Omental fat pad (tissue), 3 donors: ENCODE measurements at regions not wholly inside any gene's neighbourhood (a gene's known extent, or its start where the extent isn't known, plus 50 kb on each side); places are given as distances from the start of the nearest gene placed in this dataset.
A peak's percentile ranks its signal among the peaks of the same experiment; 100 is the strongest.
"Not testable (repeated sequence)": the region's sequence is repeated elsewhere in the genome, so short reads cannot be mapped to it uniquely, and the experiment has no call there.

Experiments used
- ATAC-seq: fragments of 150-250 bp; one replicate; pipeline ENCODE4 v1.9.1; 2016; ENCODE audit warnings: mild to moderate bottlenecking, moderate library complexity; ENCODE audit not compliant: low FRiP score
- DNase-seq: peaks from one replicate; pipeline ENCODE4 v3.0.0-alpha.2; 2019; ENCODE audit warnings: low spot score
- CTCF ChIP-seq, 3 donors: fragments of 450-650 bp; IDR thresholded peaks; one replicate each; pipeline ENCODE4 v1.5.1; 2016 to 2017; ENCODE audit warnings: antibody characterized with exemption in 3 of 3, mild to moderate bottlenecking in 3 of 3, moderate library complexity in 2 of 3

DNA sequence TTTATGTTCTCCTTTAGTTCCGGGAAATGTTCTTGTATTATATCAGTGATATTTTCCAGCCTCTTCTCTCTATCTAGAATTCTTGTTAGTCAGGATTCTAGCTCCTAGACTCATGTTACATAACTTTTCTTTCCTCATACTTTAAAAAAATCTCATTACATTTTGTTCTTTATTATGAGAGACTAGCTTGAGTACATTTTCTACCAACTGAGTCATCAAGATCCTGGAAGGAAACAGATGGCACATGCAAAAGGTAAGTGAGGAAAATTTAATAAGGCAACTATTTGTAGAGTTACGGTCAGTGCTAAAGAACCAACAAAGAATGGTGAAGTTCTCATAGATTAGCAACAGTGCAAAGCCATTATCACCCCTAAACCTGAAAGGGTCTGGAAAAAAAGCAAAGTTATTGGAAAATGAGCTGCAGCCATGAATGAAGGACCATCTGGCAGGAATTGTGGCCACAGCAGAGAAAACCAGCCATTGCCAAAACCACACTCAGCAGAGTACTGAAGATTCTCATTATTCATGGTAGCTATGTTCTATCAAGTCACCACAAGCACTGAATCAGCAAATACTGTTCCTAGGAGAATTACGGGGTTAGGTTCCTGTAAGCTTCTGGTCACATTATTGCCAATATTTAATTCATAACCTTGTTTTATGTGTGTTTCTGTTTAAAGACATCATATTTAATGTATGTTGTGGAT is 98.3 kb upstream of the C7orf33 start:
- no peak for TF ChIP-seq CTCF (IDR thresholded peaks at IDR 0.05)
- DNase-seq (no peak), ATAC-seq (no peak)

DNA sequence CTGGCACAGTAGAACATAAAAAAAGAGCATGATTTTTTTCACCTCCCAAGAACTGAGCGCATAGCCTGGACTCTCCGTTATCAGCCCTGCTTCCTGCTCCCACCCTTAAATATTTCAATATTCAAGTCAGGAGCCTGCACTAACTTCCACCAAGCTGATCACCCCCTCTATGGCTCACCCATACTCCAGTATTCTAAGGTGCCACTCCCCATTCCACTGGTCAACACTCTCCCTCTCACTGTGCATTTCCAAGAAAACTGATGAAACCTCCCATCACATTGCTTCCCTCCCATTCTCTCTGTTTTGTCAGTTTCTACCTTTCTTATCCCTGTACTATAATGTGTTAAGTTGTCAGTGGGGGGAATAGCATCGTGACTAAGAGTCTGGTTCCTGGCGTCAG is 95.0 kb upstream of the C7orf33 start:
- ATAC-seq (peak; percentile 90), DNase-seq (no peak)
- no peak for TF ChIP-seq CTCF (IDR thresholded peaks at IDR 0.05)

GRCh38 chr7:148500978-148501377 is 89.6 kb upstream of the C7orf33 start:
- DNase-seq (no peak), ATAC-seq (no peak)
- TF ChIP-seq CTCF (IDR thresholded peaks at IDR 0.05), result no peak

- TF ChIP-seq CTCF (IDR thresholded peaks at IDR 0.05), result no peak
- DNase-seq, result no peak
- ATAC-seq, result no peak
Observed at GRCh38 chr7:148503900-148504487, 86.6 kb upstream of the C7orf33 start.

DNA sequence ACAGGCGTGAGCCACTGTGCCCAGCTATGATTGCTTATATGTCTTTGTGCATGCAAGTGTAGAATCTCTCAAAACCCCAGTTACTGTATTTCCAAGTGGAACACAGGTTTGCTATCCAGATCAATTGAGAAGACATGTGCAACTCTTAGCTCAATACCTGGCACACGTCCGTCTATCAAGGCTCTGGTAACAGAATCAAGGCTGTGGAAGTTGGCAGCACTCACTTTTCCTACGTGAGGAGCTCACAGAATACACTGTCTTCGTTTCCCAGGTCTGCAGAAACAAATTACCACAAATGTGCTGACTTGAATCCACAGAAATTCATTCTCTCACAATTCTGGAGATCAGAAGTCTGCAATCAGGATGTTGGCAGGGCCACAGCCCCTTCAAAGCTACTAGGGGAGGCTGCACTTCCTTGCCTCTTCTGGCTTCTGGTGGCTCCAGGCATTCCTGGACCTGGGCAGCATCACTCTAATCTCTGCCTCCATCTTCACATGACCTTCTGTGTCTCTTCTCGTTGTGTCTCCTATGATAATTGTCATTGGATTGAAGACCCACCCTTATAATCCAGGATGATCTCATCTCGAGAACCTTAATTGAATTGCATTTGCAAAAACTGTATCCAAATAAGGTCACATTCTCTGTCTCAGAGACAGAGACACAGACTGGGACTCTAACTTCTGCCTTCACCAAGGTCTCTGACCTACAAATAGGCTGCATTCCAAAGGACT is 84.8 kb upstream of the C7orf33 start:
- no peak for ATAC-seq
- no peak for TF ChIP-seq CTCF (IDR thresholded peaks at IDR 0.05)

GRCh38 chr7:148507064-148507573 is 83.4 kb upstream of the C7orf33 start:
- DNase-seq, ATAC-seq: not testable (repeated sequence)

More for the DNA sequence above, 84.8 kb upstream of the C7orf33 start:
- no peak for DNase-seq

DNA sequence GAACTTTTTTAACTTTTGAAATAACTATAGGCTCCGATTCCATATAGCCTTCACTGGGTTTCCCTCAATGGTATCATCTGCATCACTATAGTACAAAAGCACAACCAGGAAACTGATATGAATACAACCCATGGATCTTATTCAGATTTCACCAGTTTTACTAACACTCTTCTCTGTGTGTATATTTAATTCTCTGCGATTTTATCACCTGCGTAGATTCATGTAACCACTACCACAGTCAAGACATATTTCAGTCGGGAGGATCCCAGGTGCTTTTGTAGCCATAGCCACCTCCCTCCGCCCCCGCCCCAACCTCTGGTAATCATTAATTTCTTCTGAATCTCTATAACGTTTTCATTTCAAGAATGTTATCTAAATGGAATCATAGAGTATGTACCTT is 82.8 kb upstream of the C7orf33 start:
- DNase-seq (no peak), ATAC-seq (no peak)
- no peak for TF ChIP-seq CTCF (IDR thresholded peaks at IDR 0.05)
